Stimulated activated CD4-positive, alpha-beta T cell treated with anti-CD3 and anti-CD28 coated beads, Interleukin-12 subunit alpha, Interleukin-12 subunit beta, amount 100 ng/mL, for 48 hours (primary cell): ENCODE measurements at regions not wholly inside any gene's neighbourhood (a gene's known extent, or its start where the extent isn't known, plus 50 kb on each side); places are given as distances from the start of the nearest gene placed in this dataset.
A peak's percentile ranks its signal among the peaks of the same experiment; 100 is the strongest.

Experiments used
- DNase-seq, 3 donors: peaks; one replicate each; pipeline ENCODE4 v3.0.0-alpha.2; 2020; ENCODE audit warnings: low read depth in 2 of 3, low spot score in 1 of 3

GRCh38 chr9:12464400-12464799 is 228.8 kb upstream of the TYRP1 start:
- DNase-seq, result no peak

GRCh38 chr9:12464910-12465512 is 228.2 kb upstream of the TYRP1 start:
- peak in 1 of 3 donors; percentile 0 for DNase-seq

- DNase-seq, result no peak
Measured at GRCh38 chr9:12469084-12469483, 224.1 kb upstream of the TYRP1 start.

- DNase-seq, result no peak
Measured at GRCh38 chr9:12494411-12494810, 198.8 kb upstream of the TYRP1 start.

- no peak for DNase-seq
Measured at GRCh38 chr9:12497790-12498189, 195.4 kb upstream of the TYRP1 start.

GRCh38 chr9:12502520-12502919 is 190.7 kb upstream of the TYRP1 start:
- DNase-seq, result no peak

- DNase-seq, result no peak
Measured at GRCh38 chr9:12503606-12504122, 189.5 kb upstream of the TYRP1 start.

GRCh38 chr9:12510551-12510950 is 182.6 kb upstream of the TYRP1 start:
- no peak for DNase-seq

- DNase-seq, result no peak
Measured at GRCh38 chr9:12511726-12512125, 181.5 kb upstream of the TYRP1 start.

- no peak for DNase-seq
Measured at GRCh38 chr9:12516031-12516430, 177.2 kb upstream of the TYRP1 start.

- no peak for DNase-seq
Measured at GRCh38 chr9:12516573-12516972, 176.6 kb upstream of the TYRP1 start.

GRCh38 chr9:12538842-12539579 is 154.2 kb upstream of the TYRP1 start:
- no peak for DNase-seq

GRCh38 chr9:12539580-12539975 is 153.6 kb upstream of the TYRP1 start:
- DNase-seq, result no peak

- no peak for DNase-seq
Measured at GRCh38 chr9:12544700-12545099, 148.5 kb upstream of the TYRP1 start.

- no peak for DNase-seq
Measured at GRCh38 chr9:12554636-12555035, 138.5 kb upstream of the TYRP1 start.

GRCh38 chr9:12566404-12567090 is 126.6 kb upstream of the TYRP1 start:
- DNase-seq, result no peak

GRCh38 chr9:12584656-12585522 is 108.3 kb upstream of the TYRP1 start:
- no peak for DNase-seq

GRCh38 chr9:12595400-12595799 is 97.8 kb upstream of the TYRP1 start:
- DNase-seq, result no peak

GRCh38 chr9:12604164-12604821 is 88.9 kb upstream of the TYRP1 start:
- no peak for DNase-seq

GRCh38 chr9:12612211-12612770 is 80.9 kb upstream of the TYRP1 start:
- DNase-seq, result no peak
